A673 (cell line): ENCODE measurements at regions not wholly inside any gene's neighbourhood (a gene's known extent, or its start where the extent isn't known, plus 50 kb on each side); places are given as distances from the start of the nearest gene placed in this dataset.

Experiments used
- CTCF ChIP-seq: fragments of 300-800, 200-600 bp; sonication (generic); conservative IDR thresholded peaks from 2 replicates; pipeline ENCODE4 v1.5.1; 2017; ENCODE audit warnings: low read depth, mild to moderate bottlenecking, antibody characterized with exemption, low read length, moderate library complexity, mixed read lengths
- EZH2 ChIP-seq: fragments of 200-600 bp; sonication (generic); IDR thresholded peaks from 2 replicates; pipeline ENCODE4 v1.6.1; 2017; ENCODE audit warnings: borderline replicate concordance, low read depth, mild to moderate bottlenecking, mixed read lengths, antibody characterized with exemption, low read length; ENCODE audit not compliant: poor library complexity, severe bottlenecking

GRCh38 chr11:129610125-129610524, 205.5 kb upstream of the TMEM45B start:
- TF ChIP-seq CTCF (no peak), EZH2 (no peak)
